ENCODE measurements at regions not wholly inside any gene's neighbourhood (a gene's known extent, or its start where the extent isn't known, plus 50 kb on each side); places are given as distances from the start of the nearest gene placed in this dataset.
A peak's percentile ranks its signal among the peaks of the same experiment; 100 is the strongest.

GRCh38 chr4:28451346-28451745 lies 1590.7 kb downstream of the STIM2 start:
- H4K20me1 ChIP-seq (ENCODE audit: insufficient read depth) = no peaks in the 10 kb centered on the region
- no peaks in the 10 kb centered on the region for H3K9me3 ChIP-seq
- H3F3A ChIP-seq (replicated peaks; ENCODE audit: insufficient read depth) = no peaks in the 10 kb centered on the region
- WGBS (ENCODE audit: low lambda C conversion rate) = 56% methylated on average over 2 of the region's 2 CpGs
- ChIA-PET CTCF (no interaction called here), POLR2A (no interaction called here)
- H3K4me2 ChIP-seq = no peak overlapping the region
- no peaks in the 10 kb centered on the region for H3K27me3 ChIP-seq (ENCODE audit: insufficient read depth)
- DNase-seq = no peak
- no peak overlapping the region for H3K27ac ChIP-seq (ENCODE audit: low read depth in 2 of 2, low read length in 1 of 2)
- no peaks in the 10 kb centered on the region for H3K4me1 ChIP-seq (ENCODE audit: control insufficient read depth in 1 of 2, insufficient read depth in 2 of 2, low read depth in 1 of 2, low read length in 1 of 2)
- no peak overlapping the region for H3K9ac ChIP-seq
- H3K79me2 ChIP-seq (ENCODE audit: insufficient read depth) = no peaks in the 10 kb centered on the region
- no peak for TF ChIP-seq NRF1 (IDR thresholded peaks at IDR 0.05; ENCODE audit: low read depth, low read length)
- no peak for TF ChIP-seq EZH2phosphoT487 (IDR thresholded peaks at IDR 0.05; ENCODE audit: borderline replicate concordance, low read depth)
- no peak for TF ChIP-seq PBX3 (IDR thresholded peaks at IDR 0.05)
- TF ChIP-seq MEF2A (IDR thresholded peaks at IDR 0.05; ENCODE audit: borderline replicate concordance, low read depth) = no peak
- no peak for TF ChIP-seq GABPA (IDR thresholded peaks at IDR 0.05; ENCODE audit: low read depth)
- TF ChIP-seq TAF1 (IDR thresholded peaks at IDR 0.05; ENCODE audit: borderline replicate concordance, low read depth, low read length) = no peak
- no peak overlapping the region for H2AFZ ChIP-seq (ENCODE audit: low read depth)
- no peak overlapping the region for H3K4me3 ChIP-seq (ENCODE audit: low read depth in 2 of 2, low read length in 1 of 2)
- no peaks in the 10 kb centered on the region for H3K9me2 ChIP-seq
- H3K36me3 ChIP-seq (replicated peaks in 1 of 2; ENCODE audit: control insufficient read depth in 1 of 2, insufficient read depth in 2 of 2, low read length in 1 of 2) = no peaks in the 10 kb centered on the region

- no peak for DNase-seq
- H2AFZ ChIP-seq (ENCODE audit: low read depth) = peak overlapping the region; percentile 39; the same call in 1 of the 2 replicates
- H3F3A ChIP-seq (replicated peaks; ENCODE audit: insufficient read depth) = no peaks in the 10 kb centered on the region
- no peaks in the 10 kb centered on the region for H3K36me3 ChIP-seq (replicated peaks in 1 of 2; ENCODE audit: control insufficient read depth in 1 of 2, insufficient read depth in 2 of 2, low read length in 1 of 2)
- WGBS (ENCODE audit: low lambda C conversion rate) = 5% methylated on average over 7 of the region's 7 CpGs
- H3K9me2 ChIP-seq = peaks cover 4% of the 10 kb centered on the region
- no peaks in the 10 kb centered on the region for H4K20me1 ChIP-seq (ENCODE audit: insufficient read depth)
- no peaks in the 10 kb centered on the region for H3K27me3 ChIP-seq (ENCODE audit: insufficient read depth)
- no peaks in the 10 kb centered on the region for H3K79me2 ChIP-seq (ENCODE audit: insufficient read depth)
- no peak for TF ChIP-seq TEAD4 (IDR thresholded peaks at IDR 0.05; ENCODE audit: borderline replicate concordance, insufficient read depth)
- no peak for TF ChIP-seq EP300 (IDR thresholded peaks at IDR 0.05; ENCODE audit: borderline replicate concordance in 1 of 2, low read depth in 1 of 2, low read length in 1 of 2)
- no peak for TF ChIP-seq RXRA (IDR thresholded peaks at IDR 0.05; ENCODE audit: borderline replicate concordance, low read depth)
- TF ChIP-seq NRF1 (IDR thresholded peaks at IDR 0.05; ENCODE audit: low read depth, low read length) = no peak
- TF ChIP-seq NFIC (IDR thresholded peaks at IDR 0.05; ENCODE audit: borderline replicate concordance) = no peak
- TF ChIP-seq CTCF (IDR thresholded peaks at IDR 0.05) = no peak
- no peak for TF ChIP-seq RAD21 (IDR thresholded peaks at IDR 0.05; ENCODE audit: low read length)
- TF ChIP-seq USF2 (IDR thresholded peaks at IDR 0.05; ENCODE audit: borderline replicate concordance, low read depth, low read length) = no peak
- no peak for TF ChIP-seq FOXM1 (IDR thresholded peaks at IDR 0.05; ENCODE audit: low read depth)
- no peak for TF ChIP-seq PBX3 (IDR thresholded peaks at IDR 0.05)
- no peak for TF ChIP-seq YY1 (IDR thresholded peaks at IDR 0.05; ENCODE audit: low read depth)
- TF ChIP-seq TAF1 (IDR thresholded peaks at IDR 0.05; ENCODE audit: borderline replicate concordance, low read depth, low read length) = no peak
- TF ChIP-seq MXI1 (IDR thresholded peaks at IDR 0.05; ENCODE audit: low read depth, low read length) = no peak
- CTCF ChIA-PET = no interaction called here
- H3K4me1 ChIP-seq (ENCODE audit: control insufficient read depth in 1 of 2, insufficient read depth in 2 of 2, low read depth in 1 of 2, low read length in 1 of 2) = no peaks in the 10 kb centered on the region
- H3K9me3 ChIP-seq = no peaks in the 10 kb centered on the region
- POLR2A ChIA-PET = no interaction called here
- no peak overlapping the region for H3K27ac ChIP-seq (ENCODE audit: low read depth in 2 of 2, low read length in 1 of 2)
- H3K9ac ChIP-seq = no peak overlapping the region
- no peak overlapping the region for H3K4me3 ChIP-seq (ENCODE audit: low read depth in 2 of 2, low read length in 1 of 2)
- no peak overlapping the region for H3K4me2 ChIP-seq
These were observed 1602.4 kb downstream of the STIM2 start for GRCh38 chr4:28462766-28463700.

Measured in SK-N-SH (cell line).